H1 (cell line): ENCODE measurements at regions not wholly inside any gene's neighbourhood (a gene's known extent, or its start where the extent isn't known, plus 50 kb on each side); places are given as distances from the start of the nearest gene placed in this dataset.

Source experiments
- CTCF ChIP-seq, 3 experiments: IDR thresholded peaks; 1 replicate in 2 of 3; 2 replicates in 1 of 3; pipeline versions ENCODE4 v1.5.1 to v1.6.1; 2011; ENCODE audit warnings: low read length in 3 of 3, mild to moderate bottlenecking in 3 of 3, inconsistent platforms in 2 of 3, low read depth in 1 of 3, moderate library complexity in 1 of 3; ENCODE audit not compliant: insufficient read depth in 1 of 3; ENCODE audit errors: control extremely low read depth in 1 of 3
- EP300 ChIP-seq, 2 experiments: IDR thresholded peaks; 1 replicate in 1 of 2; 2 replicates in 1 of 2; pipeline ENCODE4 v1.6.1; 2011 to 2012; ENCODE audit warnings: low read depth in 2 of 2, low read length in 2 of 2, mild to moderate bottlenecking in 2 of 2, borderline replicate concordance in 1 of 2, inconsistent platforms in 1 of 2, moderate library complexity in 1 of 2
- NRF1 ChIP-seq: IDR thresholded peaks from 2 replicates; pipeline ENCODE4 v1.6.1; 2011; ENCODE audit warnings: mild to moderate bottlenecking, low read depth, low read length, improper control_type of control experiment
- POLR2A ChIP-seq, 2 experiments: IDR thresholded peaks; 1 replicate in 1 of 2; 2 replicates in 1 of 2; pipeline ENCODE4 v1.6.1; 2011; ENCODE audit warnings: low read depth in 2 of 2, low read length in 2 of 2, mild to moderate bottlenecking in 2 of 2; ENCODE audit errors: control extremely low read depth in 1 of 2
- POLR2AphosphoS5 ChIP-seq: IDR thresholded peaks from 2 replicates; pipeline ENCODE4 v1.6.1; 2011; ENCODE audit warnings: low read depth, low read length
- RFX5 ChIP-seq: IDR thresholded peaks from 2 replicates; pipeline ENCODE4 v1.6.1; 2011; ENCODE audit warnings: low read depth, low read length, improper control_type of control experiment, borderline replicate concordance
- SAP30 ChIP-seq: fragments of 300-600 bp; sonication (generic); IDR thresholded peaks from 2 replicates; pipeline ENCODE4 v1.7.1; 2012; ENCODE audit warnings: low read length, moderate library complexity, mild to moderate bottlenecking, inconsistent platforms; ENCODE audit not compliant: insufficient read depth, insufficient replicate concordance
- TCF12 ChIP-seq: IDR thresholded peaks from 2 replicates; pipeline ENCODE4 v1.6.1; 2011; ENCODE audit warnings: low read depth, mild to moderate bottlenecking, low read length

- TF ChIP-seq CTCF (IDR thresholded peaks at IDR 0.05; ENCODE audit: control extremely low read depth in 1 of 3, insufficient read depth in 1 of 3, low read depth in 1 of 3, low read length in 3 of 3) (no peak), SAP30 (no peak), EP300 (IDR thresholded peaks at IDR 0.05; ENCODE audit: borderline replicate concordance in 1 of 2, low read depth in 2 of 2, low read length in 2 of 2) (no peak), TCF12 (no peak), POLR2AphosphoS5 (no peak), NRF1 (no peak), POLR2A (IDR thresholded peaks at IDR 0.05; ENCODE audit: control extremely low read depth in 1 of 2, low read depth in 2 of 2, low read length in 2 of 2) (no peak), RFX5 (no peak)
These were observed 94.7 kb downstream of the IRS2 start for GRCh38 chr13:109691689-109692088.
